Effector memory CD4-positive, alpha-beta T cell (primary cell): ENCODE measurements at regions not wholly inside any gene's neighbourhood (a gene's known extent, or its start where the extent isn't known, plus 50 kb on each side); places are given as distances from the start of the nearest gene placed in this dataset.

Experiments used
- DNase-seq, 3 donors: peaks; one replicate each; pipeline ENCODE4 v3.0.0-alpha.2; 2020
- H3K27ac ChIP-seq: 2 replicates; pipeline ENCODE4 v1.7.0; 2013; ENCODE audit warnings: mild to moderate bottlenecking, low read length, moderate library complexity; ENCODE audit not compliant: insufficient read depth, poor library complexity, severe bottlenecking
- H3K27me3 ChIP-seq: replicated peaks from 2 replicates; pipeline ENCODE4 v1.7.0; 2013; ENCODE audit warnings: mild to moderate bottlenecking, low read length; ENCODE audit not compliant: insufficient read depth, control insufficient read depth, poor library complexity, severe bottlenecking
- H3K36me3 ChIP-seq: 2 replicates; pipeline ENCODE4 v1.7.0; 2013; ENCODE audit warnings: mild to moderate bottlenecking, low read length, moderate library complexity; ENCODE audit not compliant: control insufficient read depth, insufficient read depth
- H3K4me1 ChIP-seq: 2 replicates; pipeline ENCODE4 v1.7.0; 2013; ENCODE audit warnings: low read length, mild to moderate bottlenecking; ENCODE audit not compliant: control insufficient read depth, insufficient read depth, poor library complexity, severe bottlenecking
- H3K4me3 ChIP-seq: 2 replicates; pipeline ENCODE4 v1.7.0; 2013; ENCODE audit warnings: low read length, low read depth, mild to moderate bottlenecking; ENCODE audit not compliant: insufficient read depth, poor library complexity, severe bottlenecking
- H3K9me3 ChIP-seq: 2 replicates; pipeline ENCODE4 v1.7.0; 2013; ENCODE audit warnings: mild to moderate bottlenecking, low read length, moderate library complexity; ENCODE audit not compliant: control insufficient read depth

- Histone ChIP-seq H3K4me3 (no peak overlapping the region), H3K27ac (no peak overlapping the region), H3K9me3 (no peaks in the 10 kb centered on the region), H3K27me3 (no peaks in the 10 kb centered on the region), H3K36me3 (no peaks in the 10 kb centered on the region), H3K4me1 (no peaks in the 10 kb centered on the region)
- no peak for DNase-seq
Measured at GRCh38 chr16:85180047-85180826, 68.0 kb upstream of the CIBAR2 start.

GRCh38 chr16:85180827-85181738, 68.8 kb upstream of the CIBAR2 start:
- no peak overlapping the region for H3K27ac ChIP-seq
- no peaks in the 10 kb centered on the region for H3K9me3 ChIP-seq
- no peaks in the 10 kb centered on the region for H3K36me3 ChIP-seq
- H3K4me1 ChIP-seq = no peaks in the 10 kb centered on the region
- no peak overlapping the region for H3K4me3 ChIP-seq
- no peak for DNase-seq
- no peaks in the 10 kb centered on the region for H3K27me3 ChIP-seq

GRCh38 chr16:85181739-85182129, 69.5 kb upstream of the CIBAR2 start:
- no peaks in the 10 kb centered on the region for H3K9me3 ChIP-seq
- H3K4me1 ChIP-seq = no peaks in the 10 kb centered on the region
- H3K4me3 ChIP-seq = no peak overlapping the region
- H3K36me3 ChIP-seq = no peaks in the 10 kb centered on the region
- H3K27me3 ChIP-seq = no peaks in the 10 kb centered on the region
- no peak overlapping the region for H3K27ac ChIP-seq
- no peak for DNase-seq

GRCh38 chr16:85182286-85182685, 70.0 kb upstream of the CIBAR2 start:
- Histone ChIP-seq H3K27me3 (no peaks in the 10 kb centered on the region), H3K36me3 (no peaks in the 10 kb centered on the region), H3K4me3 (no peak overlapping the region)

GRCh38 chr16:85182774-85183173, 70.5 kb upstream of the CIBAR2 start:
- Histone ChIP-seq H3K4me1 (no peaks in the 10 kb centered on the region), H3K27me3 (no peaks in the 10 kb centered on the region), H3K4me3 (no peak overlapping the region), H3K36me3 (no peaks in the 10 kb centered on the region), H3K9me3 (no peaks in the 10 kb centered on the region), H3K27ac (no peak overlapping the region)
- no peak for DNase-seq

More at GRCh38 chr16:85182286-85182685, 70.0 kb upstream of the CIBAR2 start:
- H3K4me1 ChIP-seq = no peaks in the 10 kb centered on the region
- H3K9me3 ChIP-seq = no peaks in the 10 kb centered on the region
- DNase-seq = no peak
- no peak overlapping the region for H3K27ac ChIP-seq

- Histone ChIP-seq H3K27ac (no peak overlapping the region), H3K4me3 (no peak overlapping the region), H3K36me3 (no peaks in the 10 kb centered on the region), H3K27me3 (no peaks in the 10 kb centered on the region), H3K4me1 (no peaks in the 10 kb centered on the region), H3K9me3 (no peaks in the 10 kb centered on the region)
- no peak for DNase-seq
Measured at GRCh38 chr16:85183564-85183963, 71.3 kb upstream of the CIBAR2 start.

- Histone ChIP-seq H3K4me3 (no peak overlapping the region), H3K36me3 (no peaks in the 10 kb centered on the region), H3K27ac (no peak overlapping the region), H3K4me1 (no peaks in the 10 kb centered on the region), H3K9me3 (no peaks in the 10 kb centered on the region), H3K27me3 (no peaks in the 10 kb centered on the region)
- no peak for DNase-seq
Measured at GRCh38 chr16:85184404-85184803, 72.1 kb upstream of the CIBAR2 start.

- no peak overlapping the region for H3K4me3 ChIP-seq
- no peaks in the 10 kb centered on the region for H3K27me3 ChIP-seq
- peaks cover 4% of the 10 kb centered on the region for H3K9me3 ChIP-seq
- no peak overlapping the region for H3K27ac ChIP-seq
- no peaks in the 10 kb centered on the region for H3K4me1 ChIP-seq
- H3K36me3 ChIP-seq = no peaks in the 10 kb centered on the region
- no peak for DNase-seq
Measured at GRCh38 chr16:85185303-85186100, 73.2 kb upstream of the CIBAR2 start.

GRCh38 chr16:85187002-85187401, 74.7 kb upstream of the CIBAR2 start:
- no peak for DNase-seq
- H3K27me3 ChIP-seq = no peaks in the 10 kb centered on the region
- no peak overlapping the region for H3K4me3 ChIP-seq
- peaks cover 4% of the 10 kb centered on the region for H3K9me3 ChIP-seq
- no peaks in the 10 kb centered on the region for H3K36me3 ChIP-seq
- no peak overlapping the region for H3K27ac ChIP-seq
- H3K4me1 ChIP-seq = no peaks in the 10 kb centered on the region
